PC-3 (cell line): ENCODE measurements at regions not wholly inside any gene's neighbourhood (a gene's known extent, or its start where the extent isn't known, plus 50 kb on each side); places are given as distances from the start of the nearest gene placed in this dataset.

Experiments
- EZH2 ChIP-seq: fragments of 300-600 bp; sonication (generic); IDR thresholded peaks from one replicate; pipeline ENCODE4 v1.6.1; 2017; ENCODE audit warnings: antibody characterized with exemption, mild to moderate bottlenecking, low read length; ENCODE audit not compliant: unreplicated experiment
- TF ChIP-seq, protein P1 (sequence below): fragments of 300-600 bp; sonication (generic); conservative IDR thresholded peaks from 2 replicates; pipeline ENCODE4 v1.5.1; 2017; ENCODE audit warnings: antibody characterized with exemption, low read depth, mild to moderate bottlenecking, low read length

DNA sequence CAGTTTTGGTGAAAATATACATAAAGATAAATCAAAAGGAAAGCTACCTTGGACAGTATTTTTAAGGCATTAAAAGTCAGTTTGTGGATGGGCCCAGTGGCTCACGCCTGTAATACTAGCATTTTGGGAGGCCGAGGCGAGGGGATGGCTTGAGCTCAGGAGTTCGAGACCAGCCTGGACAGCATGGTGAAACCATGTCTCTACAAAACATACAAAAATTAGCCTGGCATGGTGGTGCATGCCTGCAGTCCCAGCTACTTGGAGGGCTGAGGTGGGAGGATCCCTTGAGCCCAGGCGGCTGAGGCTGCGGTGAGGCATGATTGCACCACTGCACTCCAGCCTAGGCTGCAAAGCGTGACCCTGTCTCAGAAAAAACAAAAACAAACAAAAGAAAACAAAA is 1253.8 kb downstream of the MRPL39 start:
- TF ChIP-seq, protein P1, sequence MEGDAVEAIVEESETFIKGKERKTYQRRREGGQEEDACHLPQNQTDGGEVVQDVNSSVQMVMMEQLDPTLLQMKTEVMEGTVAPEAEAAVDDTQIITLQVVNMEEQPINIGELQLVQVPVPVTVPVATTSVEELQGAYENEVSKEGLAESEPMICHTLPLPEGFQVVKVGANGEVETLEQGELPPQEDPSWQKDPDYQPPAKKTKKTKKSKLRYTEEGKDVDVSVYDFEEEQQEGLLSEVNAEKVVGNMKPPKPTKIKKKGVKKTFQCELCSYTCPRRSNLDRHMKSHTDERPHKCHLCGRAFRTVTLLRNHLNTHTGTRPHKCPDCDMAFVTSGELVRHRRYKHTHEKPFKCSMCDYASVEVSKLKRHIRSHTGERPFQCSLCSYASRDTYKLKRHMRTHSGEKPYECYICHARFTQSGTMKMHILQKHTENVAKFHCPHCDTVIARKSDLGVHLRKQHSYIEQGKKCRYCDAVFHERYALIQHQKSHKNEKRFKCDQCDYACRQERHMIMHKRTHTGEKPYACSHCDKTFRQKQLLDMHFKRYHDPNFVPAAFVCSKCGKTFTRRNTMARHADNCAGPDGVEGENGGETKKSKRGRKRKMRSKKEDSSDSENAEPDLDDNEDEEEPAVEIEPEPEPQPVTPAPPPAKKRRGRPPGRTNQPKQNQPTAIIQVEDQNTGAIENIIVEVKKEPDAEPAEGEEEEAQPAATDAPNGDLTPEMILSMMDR, result no peak
- TF ChIP-seq EZH2, result no peak
